OCI-LY3 (cell line): ENCODE measurements at regions not wholly inside any gene's neighbourhood (a gene's known extent, or its start where the extent isn't known, plus 50 kb on each side); places are given as distances from the start of the nearest gene placed in this dataset.

Experiments used
- H2AFZ ChIP-seq: fragments of 200-600, 300-600 bp; shearing (Covaris generic); 2 replicates; pipeline ENCODE4 v1.6.0; 2014; ENCODE audit warnings: antibody characterized with exemption, low read depth, low read length
- H3K27ac ChIP-seq: fragments of 200-600, 300-600 bp; sonication (generic); 2 replicates; pipeline ENCODE4 v1.5.1; 2014; ENCODE audit warnings: mild to moderate bottlenecking, low read length, moderate library complexity, mixed read lengths
- H3K27me3 ChIP-seq: fragments of 200-600, 300-600 bp; sonication (generic); 2 replicates; pipeline ENCODE4 v1.6.1; 2014; ENCODE audit warnings: low read depth, low read length, mixed read lengths
- H3K36me3 ChIP-seq: fragments of 200-600, 300-600 bp; sonication (generic); replicated peaks from 2 replicates; pipeline ENCODE3; 2014; ENCODE audit warnings: low read depth, low read length, mixed read lengths
- H3K4me1 ChIP-seq: fragments of 300-600, 200-600 bp; sonication (generic); 2 replicates; pipeline ENCODE4 v1.6.1; 2014; ENCODE audit warnings: low read length, mixed read lengths
- H3K4me2 ChIP-seq: fragments of 200-600, 300-600 bp; sonication (generic); 2 replicates; pipeline ENCODE4 v1.6.1; 2014; ENCODE audit warnings: low read length, mixed read lengths
- H3K4me3 ChIP-seq: fragments of 300-600, 200-600 bp; sonication (generic); 2 replicates; pipeline ENCODE4 v1.5.1; 2014; ENCODE audit warnings: antibody characterized with exemption, mild to moderate bottlenecking, low read length, moderate library complexity
- H3K79me2 ChIP-seq: fragments of 300-600, 200-600 bp; shearing (Covaris generic); 2 replicates; pipeline ENCODE4 v1.6.1; 2014; ENCODE audit warnings: mild to moderate bottlenecking, low read length, mixed read lengths
- H3K9ac ChIP-seq: fragments of 300-600, 200-600 bp; shearing (Covaris generic); 2 replicates; pipeline ENCODE4 v1.6.0; 2014; ENCODE audit warnings: mild to moderate bottlenecking, low read length, moderate library complexity
- H3K9me3 ChIP-seq: fragments of 200-600, 300-600 bp; shearing (Covaris generic); 2 replicates; pipeline ENCODE4 v1.6.1; 2014; ENCODE audit warnings: low read length, mixed read lengths; ENCODE audit not compliant: insufficient read depth
- H4K20me1 ChIP-seq: fragments of 200-600, 300-600 bp; sonication (generic); 2 replicates; pipeline ENCODE4 v1.6.1; 2016; ENCODE audit warnings: low read length, mixed read lengths; ENCODE audit not compliant: insufficient read depth
- EZH2phosphoT487 ChIP-seq: fragments of 200-600 bp; shearing (Covaris generic); IDR thresholded peaks from 2 replicates; pipeline ENCODE4 v1.6.1; 2018; ENCODE audit warnings: antibody characterized with exemption, mixed run types, low read depth
- TF ChIP-seq, protein P1 (sequence below): fragments of 200-600, 300-600 bp; sonication (generic); IDR thresholded peaks from 2 replicates; pipeline ENCODE4 v1.5.1; 2014; ENCODE audit warnings: antibody characterized with exemption, low read length, low read depth

DNA sequence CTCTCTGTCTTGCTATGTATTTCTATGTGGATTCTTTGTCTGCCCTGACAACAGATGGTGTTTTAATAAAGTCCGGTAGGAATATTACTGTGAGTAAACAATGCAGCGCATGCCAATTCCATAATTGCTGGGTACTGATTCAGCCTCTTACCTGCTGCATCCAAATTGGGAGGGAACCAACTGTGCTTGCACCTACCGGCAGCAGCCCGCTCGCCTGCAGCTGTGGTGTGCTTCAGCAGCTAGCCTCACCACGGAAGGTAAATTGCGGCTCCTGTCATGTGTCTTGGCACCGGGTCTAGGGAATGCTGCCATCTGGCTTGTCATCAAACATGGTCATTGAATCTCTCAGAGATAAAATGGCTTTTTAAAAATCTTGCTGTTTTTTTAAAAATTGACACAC is 704.8 kb upstream of the SLC35B3 start:
- no peak overlapping the region for H3K4me3 ChIP-seq
- no peaks in the 10 kb centered on the region for H4K20me1 ChIP-seq
- no peaks in the 10 kb centered on the region for H3K27me3 ChIP-seq
- no peaks in the 10 kb centered on the region for H3K36me3 ChIP-seq
- H3K27ac ChIP-seq = no peak overlapping the region
- H3K9ac ChIP-seq = no peak overlapping the region
- H3K9me3 ChIP-seq = no peaks in the 10 kb centered on the region
- H3K4me1 ChIP-seq = no peaks in the 10 kb centered on the region
- no peaks in the 10 kb centered on the region for H3K79me2 ChIP-seq
- H2AFZ ChIP-seq = no peak overlapping the region
- H3K4me2 ChIP-seq = no peak overlapping the region
- TF ChIP-seq, protein P1, sequence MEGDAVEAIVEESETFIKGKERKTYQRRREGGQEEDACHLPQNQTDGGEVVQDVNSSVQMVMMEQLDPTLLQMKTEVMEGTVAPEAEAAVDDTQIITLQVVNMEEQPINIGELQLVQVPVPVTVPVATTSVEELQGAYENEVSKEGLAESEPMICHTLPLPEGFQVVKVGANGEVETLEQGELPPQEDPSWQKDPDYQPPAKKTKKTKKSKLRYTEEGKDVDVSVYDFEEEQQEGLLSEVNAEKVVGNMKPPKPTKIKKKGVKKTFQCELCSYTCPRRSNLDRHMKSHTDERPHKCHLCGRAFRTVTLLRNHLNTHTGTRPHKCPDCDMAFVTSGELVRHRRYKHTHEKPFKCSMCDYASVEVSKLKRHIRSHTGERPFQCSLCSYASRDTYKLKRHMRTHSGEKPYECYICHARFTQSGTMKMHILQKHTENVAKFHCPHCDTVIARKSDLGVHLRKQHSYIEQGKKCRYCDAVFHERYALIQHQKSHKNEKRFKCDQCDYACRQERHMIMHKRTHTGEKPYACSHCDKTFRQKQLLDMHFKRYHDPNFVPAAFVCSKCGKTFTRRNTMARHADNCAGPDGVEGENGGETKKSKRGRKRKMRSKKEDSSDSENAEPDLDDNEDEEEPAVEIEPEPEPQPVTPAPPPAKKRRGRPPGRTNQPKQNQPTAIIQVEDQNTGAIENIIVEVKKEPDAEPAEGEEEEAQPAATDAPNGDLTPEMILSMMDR = no peak
- no peak for TF ChIP-seq EZH2phosphoT487

DNA sequence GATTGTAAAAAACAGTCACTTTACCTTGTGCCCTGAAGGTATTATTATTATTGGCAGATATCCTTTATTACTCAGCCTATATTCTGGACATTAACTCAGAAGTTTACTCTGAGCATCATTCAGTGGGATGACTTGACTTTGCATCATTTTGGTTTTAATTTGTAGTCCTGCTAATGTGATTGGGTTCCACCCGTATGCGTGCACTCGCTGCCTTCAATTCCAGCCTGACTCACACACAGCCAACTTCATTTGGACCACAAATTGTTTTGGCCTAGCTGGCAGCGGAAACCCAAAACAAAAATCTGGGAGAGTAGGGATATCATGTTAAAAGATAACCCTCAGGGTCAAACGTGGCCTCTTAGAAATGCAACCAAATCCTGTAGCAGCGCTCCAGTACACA is 704.4 kb upstream of the SLC35B3 start:
- Histone ChIP-seq H3K36me3 (no peaks in the 10 kb centered on the region), H3K4me2 (no peak overlapping the region), H3K27me3 (no peaks in the 10 kb centered on the region), H3K9ac (no peak overlapping the region), H3K4me1 (no peaks in the 10 kb centered on the region), H3K4me3 (no peak overlapping the region), H2AFZ (no peak overlapping the region), H4K20me1 (no peaks in the 10 kb centered on the region), H3K79me2 (no peaks in the 10 kb centered on the region), H3K27ac (no peak overlapping the region), H3K9me3 (no peaks in the 10 kb centered on the region)
- TF ChIP-seq EZH2phosphoT487 = no peak

DNA sequence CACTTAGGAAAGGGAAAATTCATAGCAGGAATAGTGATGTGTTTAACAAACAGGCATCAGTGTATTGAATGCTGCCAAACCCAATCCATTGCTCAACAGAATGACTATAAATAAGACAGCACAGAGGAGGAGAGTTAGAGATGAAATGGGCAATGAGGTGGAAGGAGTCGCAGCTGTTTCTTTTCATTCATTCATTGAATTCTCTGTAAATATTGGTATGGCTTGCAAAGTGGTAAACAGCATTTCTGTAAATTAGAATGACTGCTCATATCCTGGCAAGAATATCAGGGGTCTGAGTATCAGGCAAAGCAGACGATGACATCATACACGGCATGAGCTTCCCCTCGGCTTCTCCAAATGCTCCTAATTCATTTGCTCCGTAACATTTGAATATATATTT is 703.6 kb upstream of the SLC35B3 start:
- H3K9me3 ChIP-seq = no peaks in the 10 kb centered on the region
- H3K27ac ChIP-seq = no peak overlapping the region
- no peak overlapping the region for H3K4me3 ChIP-seq
- H3K27me3 ChIP-seq = no peaks in the 10 kb centered on the region
- TF ChIP-seq, protein P1 = no peak
- TF ChIP-seq EZH2phosphoT487 = no peak
- no peaks in the 10 kb centered on the region for H3K79me2 ChIP-seq
- no peak overlapping the region for H2AFZ ChIP-seq
- no peak overlapping the region for H3K4me2 ChIP-seq
- H3K9ac ChIP-seq = no peak overlapping the region
- no peaks in the 10 kb centered on the region for H3K36me3 ChIP-seq
- no peaks in the 10 kb centered on the region for H4K20me1 ChIP-seq
- no peaks in the 10 kb centered on the region for H3K4me1 ChIP-seq

DNA sequence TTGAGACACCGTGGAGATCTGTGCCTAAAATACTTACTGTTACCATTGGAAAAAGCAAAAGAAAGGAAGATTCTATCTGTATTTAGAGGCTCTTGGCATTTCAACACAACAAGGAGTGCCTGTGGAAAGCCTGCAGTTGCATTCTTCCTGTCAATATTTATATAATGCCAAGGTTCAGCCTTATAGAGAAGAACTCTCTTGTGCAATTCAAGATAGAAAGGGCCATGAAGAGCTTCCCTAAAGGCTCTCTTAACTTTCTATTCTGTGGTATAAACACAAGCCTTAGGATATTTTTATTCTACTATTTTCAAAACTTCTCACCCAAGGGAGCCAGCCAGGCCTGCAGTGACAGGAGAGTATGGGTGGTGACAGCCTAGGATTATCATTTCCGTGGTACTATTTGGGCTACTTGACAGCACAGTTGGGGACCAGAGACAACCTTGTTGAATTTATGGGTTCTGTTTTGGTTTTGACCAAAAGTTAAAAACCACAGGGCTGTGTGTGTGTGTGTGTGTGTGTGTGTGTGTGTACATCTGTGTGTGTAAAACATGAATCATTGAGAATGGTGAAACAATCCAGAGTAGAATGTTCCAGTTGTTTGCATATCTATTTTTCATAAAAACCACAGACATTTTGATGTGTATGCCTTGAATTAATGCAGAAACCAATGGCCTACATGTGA is 700.9 kb upstream of the SLC35B3 start:
- no peaks in the 10 kb centered on the region for H3K9me3 ChIP-seq
- no peak overlapping the region for H3K27ac ChIP-seq
- no peak overlapping the region for H3K9ac ChIP-seq
- no peaks in the 10 kb centered on the region for H3K27me3 ChIP-seq
- H3K4me1 ChIP-seq = no peaks in the 10 kb centered on the region
- TF ChIP-seq, protein P1 = no peak
- TF ChIP-seq EZH2phosphoT487 = no peak
- H3K79me2 ChIP-seq = no peaks in the 10 kb centered on the region
- no peak overlapping the region for H2AFZ ChIP-seq
- no peak overlapping the region for H3K4me2 ChIP-seq
- no peaks in the 10 kb centered on the region for H3K36me3 ChIP-seq
- no peak overlapping the region for H3K4me3 ChIP-seq
- no peaks in the 10 kb centered on the region for H4K20me1 ChIP-seq

DNA sequence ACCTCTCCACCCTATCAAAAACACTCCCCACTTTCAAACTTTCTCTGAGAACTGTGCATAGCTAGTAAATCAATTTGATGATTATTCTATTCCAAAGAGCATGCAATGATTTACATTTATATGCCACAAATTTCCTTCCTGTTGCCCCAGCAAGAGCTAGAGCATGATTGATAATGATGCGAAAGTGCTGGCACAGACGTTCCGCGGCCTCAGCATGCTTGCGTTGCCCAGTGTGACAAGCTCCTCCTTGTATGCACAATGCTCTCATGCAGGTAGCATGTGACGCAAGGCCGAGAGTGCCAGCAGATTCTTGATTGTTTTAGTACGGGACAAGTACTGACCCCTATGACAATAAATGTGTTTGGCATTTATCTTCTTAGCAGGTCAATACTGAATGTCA is 696.3 kb upstream of the SLC35B3 start:
- H3K27me3 ChIP-seq = no peaks in the 10 kb centered on the region
- H3K36me3 ChIP-seq = no peaks in the 10 kb centered on the region
- no peaks in the 10 kb centered on the region for H4K20me1 ChIP-seq
- no peak overlapping the region for H3K27ac ChIP-seq
- no peaks in the 10 kb centered on the region for H3K79me2 ChIP-seq
- H2AFZ ChIP-seq = no peak overlapping the region
- no peak overlapping the region for H3K4me2 ChIP-seq
- no peaks in the 10 kb centered on the region for H3K4me1 ChIP-seq
- no peak overlapping the region for H3K9ac ChIP-seq
- no peak for TF ChIP-seq EZH2phosphoT487
- TF ChIP-seq, protein P1 = no peak
- no peak overlapping the region for H3K4me3 ChIP-seq
- no peaks in the 10 kb centered on the region for H3K9me3 ChIP-seq
